ENCODE measurements at regions not wholly inside any gene's neighbourhood (a gene's known extent, or its start where the extent isn't known, plus 50 kb on each side); places are given as distances from the start of the nearest gene placed in this dataset.
"Not testable (repeated sequence)": the region's sequence is repeated elsewhere in the genome, so short reads cannot be mapped to it uniquely, and the experiment has no call there.

DNA sequence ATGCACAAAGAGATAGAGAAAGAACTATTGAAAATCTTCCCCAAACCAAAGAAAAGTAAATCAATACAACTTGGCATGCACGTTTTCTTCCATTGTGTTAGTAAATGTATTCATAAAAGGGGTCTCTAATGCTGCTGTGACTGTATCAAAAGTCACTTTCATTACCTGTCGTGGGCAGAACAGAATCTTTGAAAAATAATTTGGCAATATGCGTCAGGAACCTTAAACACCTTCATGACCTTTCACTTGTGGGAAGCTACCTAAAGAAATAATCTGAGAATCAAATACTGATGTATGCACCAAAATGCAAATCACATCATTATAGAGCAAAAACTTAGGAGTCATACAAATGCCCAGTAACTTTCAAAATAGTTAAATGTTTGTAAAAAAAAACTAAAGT is 105.3 kb downstream of the ARL4C start:
- intact Hi-C loops (cut with DNase I), result no loop called here
- H3K27ac ChIP-seq, result no peak overlapping the region
- no peaks in the 10 kb centered on the region for H3K4me1 ChIP-seq
- no peaks in the 10 kb centered on the region for H3K9me3 ChIP-seq
- H3K4me3 ChIP-seq (replicated peaks in 1 of 3), result no peak overlapping the region
- no peaks in the 10 kb centered on the region for H3K27me3 ChIP-seq
- DNase-seq, result no peak
- TF ChIP-seq, protein P1, sequence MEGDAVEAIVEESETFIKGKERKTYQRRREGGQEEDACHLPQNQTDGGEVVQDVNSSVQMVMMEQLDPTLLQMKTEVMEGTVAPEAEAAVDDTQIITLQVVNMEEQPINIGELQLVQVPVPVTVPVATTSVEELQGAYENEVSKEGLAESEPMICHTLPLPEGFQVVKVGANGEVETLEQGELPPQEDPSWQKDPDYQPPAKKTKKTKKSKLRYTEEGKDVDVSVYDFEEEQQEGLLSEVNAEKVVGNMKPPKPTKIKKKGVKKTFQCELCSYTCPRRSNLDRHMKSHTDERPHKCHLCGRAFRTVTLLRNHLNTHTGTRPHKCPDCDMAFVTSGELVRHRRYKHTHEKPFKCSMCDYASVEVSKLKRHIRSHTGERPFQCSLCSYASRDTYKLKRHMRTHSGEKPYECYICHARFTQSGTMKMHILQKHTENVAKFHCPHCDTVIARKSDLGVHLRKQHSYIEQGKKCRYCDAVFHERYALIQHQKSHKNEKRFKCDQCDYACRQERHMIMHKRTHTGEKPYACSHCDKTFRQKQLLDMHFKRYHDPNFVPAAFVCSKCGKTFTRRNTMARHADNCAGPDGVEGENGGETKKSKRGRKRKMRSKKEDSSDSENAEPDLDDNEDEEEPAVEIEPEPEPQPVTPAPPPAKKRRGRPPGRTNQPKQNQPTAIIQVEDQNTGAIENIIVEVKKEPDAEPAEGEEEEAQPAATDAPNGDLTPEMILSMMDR (IDR thresholded peaks at IDR 0.05), result no peak
- no peak for TF ChIP-seq POLR2A (IDR thresholded peaks at IDR 0.05)
- H3K36me3 ChIP-seq, result no peaks in the 10 kb centered on the region
- WGBS, 2 donors, result 83 to 89% methylated on average over 3 of the region's 3 CpGs

DNA sequence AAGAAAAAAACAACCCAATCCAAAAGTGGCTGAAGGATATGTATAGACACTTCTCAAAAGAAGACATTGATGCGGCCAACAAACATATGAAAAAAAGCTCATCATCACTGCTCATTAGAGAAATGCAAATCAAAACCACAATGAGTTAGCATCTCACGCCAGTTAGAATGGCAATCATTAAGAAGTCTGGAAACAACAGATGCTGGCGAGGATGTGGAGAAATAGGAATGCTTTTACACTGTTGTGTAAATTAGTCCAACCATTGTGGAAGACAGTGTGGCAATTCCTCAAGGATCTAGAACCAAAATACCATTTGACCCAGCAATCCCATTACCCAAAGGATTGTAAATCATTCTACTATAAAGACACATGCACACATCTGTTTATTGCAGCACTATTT is 107.2 kb downstream of the ARL4C start:
- not testable (repeated sequence) for H3K27ac ChIP-seq

GRCh38 chr2:234388591-234388990 is 108.3 kb downstream of the ARL4C start:
- Histone ChIP-seq H3K36me3 (no peaks in the 10 kb centered on the region), H3K9me3 (no peaks in the 10 kb centered on the region), H3K27me3 (no peaks in the 10 kb centered on the region), H3K4me1 (no peaks in the 10 kb centered on the region), H3K4me3 (replicated peaks in 1 of 3) (no peak overlapping the region), H3K27ac (no peak overlapping the region)
- intact Hi-C loops (cut with DNase I), result no loop called here
- 90 to 94% methylated on average over 5 of the region's 5 CpGs for WGBS, 2 donors
- DNase-seq, result no peak
- TF ChIP-seq, protein P1 (IDR thresholded peaks at IDR 0.05), result no peak
- TF ChIP-seq POLR2A (IDR thresholded peaks at IDR 0.05), result no peak

More for the DNA sequence above, 107.2 kb downstream of the ARL4C start:
- H3K27me3 ChIP-seq; H3K36me3 ChIP-seq; H3K4me1 ChIP-seq; DNase-seq; H3K4me3 ChIP-seq (replicated peaks in 1 of 3); intact Hi-C loops (cut with DNase I); H3K9me3 ChIP-seq: not testable (repeated sequence)
- WGBS, 2 donors, result 93 to 100% methylated on average over 3 of the region's 3 CpGs

- Histone ChIP-seq H3K4me1 (no peaks in the 10 kb centered on the region), H3K27me3 (no peaks in the 10 kb centered on the region), H3K27ac (no peak overlapping the region), H3K9me3 (no peaks in the 10 kb centered on the region), H3K36me3 (no peaks in the 10 kb centered on the region), H3K4me3 (replicated peaks in 1 of 3) (no peak overlapping the region)
- TF ChIP-seq, protein P1 (IDR thresholded peaks at IDR 0.05), result no peak
- no peak for TF ChIP-seq POLR2A (IDR thresholded peaks at IDR 0.05)
- intact Hi-C loops (cut with DNase I), result no loop called here
- 85 to 87% methylated on average over 3 to 8 of the region's 8 CpGs for WGBS, 2 donors
- no peak for DNase-seq
These were observed 109.9 kb downstream of the ARL4C start for GRCh38 chr2:234386971-234387370.

- Histone ChIP-seq H3K4me1 (no peaks in the 10 kb centered on the region), H3K36me3 (no peaks in the 10 kb centered on the region), H3K27ac (no peak overlapping the region), H3K9me3 (no peaks in the 10 kb centered on the region), H3K4me3 (replicated peaks in 1 of 3) (no peak overlapping the region), H3K27me3 (no peaks in the 10 kb centered on the region)
- intact Hi-C loops (cut with DNase I), result no loop called here
- TF ChIP-seq, protein P1 (IDR thresholded peaks at IDR 0.05), result no peak
- no peak for TF ChIP-seq POLR2A (IDR thresholded peaks at IDR 0.05)
- no peak for DNase-seq
These were observed 114.8 kb downstream of the ARL4C start for GRCh38 chr2:234382131-234382530.

- DNase-seq; H3K4me1 ChIP-seq; H3K9me3 ChIP-seq; H3K36me3 ChIP-seq; H3K4me3 ChIP-seq (replicated peaks in 1 of 3); intact Hi-C loops (cut with DNase I); H3K27me3 ChIP-seq; H3K27ac ChIP-seq: not testable (repeated sequence)
- 93 to 98% methylated on average over 2 of the region's 2 CpGs for WGBS, 2 donors
These were observed 117.9 kb downstream of the ARL4C start for GRCh38 chr2:234378958-234379357.

Data from thyroid gland (tissue), 4 donors.